ENCODE measurements at regions not wholly inside any gene's neighbourhood (a gene's known extent, or its start where the extent isn't known, plus 50 kb on each side); places are given as distances from the start of the nearest gene placed in this dataset.

GRCh38 chr5:14946815-14947620 lies 75.4 kb upstream of the ANKH start (continued):
- TF ChIP-seq MAZ (IDR thresholded peaks at IDR 0.05; ENCODE audit: borderline replicate concordance, low read depth, low read length), result no peak

GRCh38 chr5:14945450-14945849 lies 73.9 kb upstream of the ANKH start:
- no peak overlapping the region for H3K27ac ChIP-seq (ENCODE audit: insufficient read depth, low read length)
- H2AFZ ChIP-seq (replicated peaks; ENCODE audit: low read length, poor library complexity), result no peak overlapping the region
- H3K9ac ChIP-seq (ENCODE audit: low read depth, low read length), result no peak overlapping the region
- no peak overlapping the region for H3K14ac ChIP-seq (replicated peaks; ENCODE audit: low read depth, low read length)
- H3K4ac ChIP-seq (ENCODE audit: low read depth, low read length), result no peak overlapping the region
- no peaks in the 10 kb centered on the region for H3K4me1 ChIP-seq (ENCODE audit: control insufficient read depth, insufficient read depth, low read length)
- H4K91ac ChIP-seq (ENCODE audit: insufficient read depth, low read depth, low read length), result no peak overlapping the region
- H3K56ac ChIP-seq (ENCODE audit: extremely low read depth, insufficient read depth, low read length), result no peak overlapping the region
- H3K9me3 ChIP-seq (ENCODE audit: control insufficient read depth, insufficient read depth, low read length), result no peaks in the 10 kb centered on the region
- no peak overlapping the region for H3K23ac ChIP-seq (ENCODE audit: low read depth, low read length)
- H3K4me2 ChIP-seq (ENCODE audit: low read depth, low read length), result no peak overlapping the region
- POLR2A ChIA-PET (ENCODE audit: unreplicated experiment), result no interaction called here
- no peaks in the 10 kb centered on the region; the same call in 1 of the 2 replicates for H3K9me1 ChIP-seq (ENCODE audit: insufficient read depth, low read length)
- H3K79me1 ChIP-seq (ENCODE audit: low read depth in 1 of 2, low read length in 2 of 2), result no peaks in the 10 kb centered on the region
- H2AK5ac ChIP-seq (ENCODE audit: low read depth, low read length), result no peak overlapping the region
- no peak overlapping the region for H2AK9ac ChIP-seq (replicated peaks; ENCODE audit: low read depth, low read length, poor library complexity)
- CTCF ChIA-PET, result interaction anchor here (0.7 kb wide), 1 partner anchor 25 kb away, joined by 3 read pairs; no protein-coding TSS in a partner anchor
- no peaks in the 10 kb centered on the region for H4K20me1 ChIP-seq (ENCODE audit: insufficient read depth, low read length)
- no peaks in the 10 kb centered on the region for H3K36me3 ChIP-seq (ENCODE audit: control insufficient read depth, insufficient read depth, low read length)
- WGBS, 2 experiments (ENCODE audit: extremely low coverage in 2 of 2, insufficient read length in 1 of 2), result 50% methylated on average over 2 of the region's 3 CpGs; no CpG with 5 or more reads in 1 of the 2 experiments
- H2BK120ac ChIP-seq (ENCODE audit: low read depth, low read length), result no peak overlapping the region
- no peak for ATAC-seq (ENCODE audit: low read depth)
- H2BK20ac ChIP-seq (ENCODE audit: low read depth, low read length), result no peak overlapping the region
- dilution Hi-C loops (cut with HindIII; ENCODE audit: low sequenced_read_pairs, unreplicated experiment), result no loop called here
- DNase-seq, result no peak
- intact Hi-C loops (cut with micrococcal nuclease), result no loop called here
- in situ Hi-C loops (cut with MboI; ENCODE audit: low sequenced_read_pairs), result no loop called here
- no peak overlapping the region for H4K8ac ChIP-seq (ENCODE audit: low read depth in 2 of 2, low read length in 2 of 2)
- no peak overlapping the region for H3K18ac ChIP-seq (ENCODE audit: low read depth, low read length)
- TF ChIP-seq RCOR1 (IDR thresholded peaks at IDR 0.05; ENCODE audit: insufficient replicate concordance, low read length), result no peak
- no peak for TF ChIP-seq CEBPB (IDR thresholded peaks at IDR 0.05; ENCODE audit: low read depth, low read length)
- no peak for TF ChIP-seq MAFK (IDR thresholded peaks at IDR 0.05; ENCODE audit: low read depth, low read length)
- no peak for TF ChIP-seq USF2 (IDR thresholded peaks at IDR 0.05; ENCODE audit: low read depth, low read length)
- peaks cover 6% of the 10 kb centered on the region for H3K27me3 ChIP-seq (ENCODE audit: control insufficient read depth, insufficient read depth, low read length)
- H3K4me3 ChIP-seq (ENCODE audit: insufficient read depth, low read depth, low read length), result no peak overlapping the region
- no TSS peak for BruUV-seq (replicated peaks)
- H4K5ac ChIP-seq (ENCODE audit: low read depth, low read length), result no peak overlapping the region
- no peak overlapping the region for H2BK5ac ChIP-seq (ENCODE audit: low read depth, low read length, poor library complexity, severe bottlenecking)
- no peak overlapping the region for H2BK15ac ChIP-seq (ENCODE audit: low read depth, low read length)

Measured in IMR-90 (cell line).